SK-N-MC (cell line): ENCODE measurements at regions not wholly inside any gene's neighbourhood (a gene's known extent, or its start where the extent isn't known, plus 50 kb on each side); places are given as distances from the start of the nearest gene placed in this dataset.

Experiments used
- DNase-seq: peaks from one replicate; pipeline ENCODE4 v3.0.0-alpha.2; 2011; ENCODE audit warnings: low read depth, low spot score
- H3K27ac ChIP-seq: fragments of 200-600 bp; sonication (generic); 2 replicates; pipeline ENCODE4 v1.5.1; 2016; ENCODE audit warnings: mixed run types
- H3K36me3 ChIP-seq: fragments of 200-600 bp; sonication (generic); 2 replicates; pipeline ENCODE4 v1.6.1; 2017; ENCODE audit warnings: antibody characterized with exemption, low read length, mixed read lengths; ENCODE audit not compliant: insufficient read depth
- H3K4me3 ChIP-seq: fragments of 200-600 bp; sonication (generic); 2 replicates; pipeline ENCODE4 v1.5.1; 2016
- H3K9ac ChIP-seq: fragments of 200-600 bp; sonication (generic); 2 replicates; pipeline ENCODE4 v1.8.0; 2017; ENCODE audit warnings: mixed run types, mixed read lengths; ENCODE audit not compliant: insufficient read length
- H3K9me3 ChIP-seq: fragments of 200-600 bp; sonication (generic); 2 replicates; pipeline ENCODE4 v1.6.1; 2017; ENCODE audit warnings: low read depth, mild to moderate bottlenecking, antibody characterized with exemption, low read length, moderate library complexity, mixed read lengths
- EZH2 ChIP-seq: fragments of 200-600 bp; sonication (generic); IDR thresholded peaks from one replicate; pipeline ENCODE4 v1.6.1; 2017; ENCODE audit warnings: antibody characterized with exemption
- FOXP2 ChIP-seq: optimal IDR thresholded peaks from 2 replicates; pipeline ENCODE3; 2011; ENCODE audit warnings: mild to moderate bottlenecking, moderate library complexity; ENCODE audit not compliant: insufficient read depth; ENCODE audit errors: extremely low read length, control extremely low read depth
- POLR2AphosphoS5 ChIP-seq: IDR thresholded peaks from 2 replicates; pipeline ENCODE4 v1.6.1; 2012; ENCODE audit warnings: mild to moderate bottlenecking, low read depth, low read length, borderline replicate concordance

DNA sequence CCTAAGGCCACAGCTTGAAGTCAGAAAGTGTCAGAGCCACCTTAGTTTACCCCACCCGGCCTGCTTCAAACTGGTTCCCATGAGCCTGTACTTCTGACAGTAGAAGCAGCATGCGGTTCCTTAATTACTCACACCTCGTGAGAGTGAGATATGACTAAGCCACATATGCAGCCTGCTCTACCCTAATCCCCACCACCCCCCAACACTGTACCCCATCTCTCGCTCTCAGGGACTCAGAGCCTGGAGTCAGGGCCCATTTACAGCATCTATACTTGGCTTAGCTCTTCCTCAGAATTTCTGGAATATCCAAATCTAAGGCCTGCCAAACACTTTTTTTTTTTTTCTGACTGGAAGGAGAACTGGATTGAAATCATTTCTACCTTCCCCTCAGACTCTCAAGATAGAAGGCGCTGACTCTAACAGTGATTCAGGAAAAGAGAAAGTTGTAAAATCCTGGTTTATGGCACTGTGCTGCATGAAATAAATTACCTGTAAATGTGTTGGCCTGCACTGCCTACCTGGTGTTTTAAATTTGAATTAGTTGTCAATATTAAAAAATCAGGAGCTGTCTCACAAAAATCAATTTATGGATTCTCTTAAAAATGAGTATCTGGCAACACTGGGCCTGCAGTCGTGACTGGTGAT lies 360.0 kb downstream of the RND3 start:
- no peaks in the 10 kb centered on the region for H3K9me3 ChIP-seq
- no peak overlapping the region for H3K4me3 ChIP-seq
- H3K27ac ChIP-seq: no peak overlapping the region
- TF ChIP-seq POLR2AphosphoS5 (no peak), FOXP2 (no peak), EZH2 (no peak)
- no peak for DNase-seq
- H3K36me3 ChIP-seq: no peaks in the 10 kb centered on the region
- no peak overlapping the region for H3K9ac ChIP-seq

DNA sequence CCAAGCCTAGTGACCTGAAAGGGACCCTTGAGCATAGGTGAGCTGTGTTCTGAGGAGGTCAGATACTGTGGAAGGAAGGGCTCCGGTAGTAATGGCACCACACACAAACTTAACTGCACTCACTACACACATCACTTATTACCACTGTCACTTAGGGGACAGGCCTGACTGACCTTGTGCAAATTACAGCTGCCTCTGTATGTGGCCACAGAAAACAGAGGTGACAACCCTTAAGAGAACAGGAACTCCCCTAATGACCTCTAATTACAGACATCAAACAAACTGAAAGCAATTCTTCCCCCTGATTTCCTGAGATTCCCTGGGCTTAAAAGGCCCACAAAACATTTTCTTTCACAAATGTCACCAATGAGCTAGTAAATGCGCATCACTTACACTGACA lies 360.6 kb downstream of the RND3 start:
- TF ChIP-seq POLR2AphosphoS5: no peak
- TF ChIP-seq EZH2: no peak
- no peak for TF ChIP-seq FOXP2
- Histone ChIP-seq H3K9me3 (no peaks in the 10 kb centered on the region), H3K36me3 (no peaks in the 10 kb centered on the region), H3K9ac (no peak overlapping the region), H3K27ac (no peak overlapping the region), H3K4me3 (no peak overlapping the region)
- no peak for DNase-seq

GRCh38 chr2:150126143-150126740 lies 361.2 kb downstream of the RND3 start:
- no peak overlapping the region for H3K4me3 ChIP-seq
- H3K27ac ChIP-seq: no peak overlapping the region
- H3K9ac ChIP-seq: no peak overlapping the region
- TF ChIP-seq FOXP2 (no peak), EZH2 (no peak), POLR2AphosphoS5 (no peak)
- no peaks in the 10 kb centered on the region for H3K36me3 ChIP-seq
- DNase-seq: no peak
- H3K9me3 ChIP-seq: no peaks in the 10 kb centered on the region

DNA sequence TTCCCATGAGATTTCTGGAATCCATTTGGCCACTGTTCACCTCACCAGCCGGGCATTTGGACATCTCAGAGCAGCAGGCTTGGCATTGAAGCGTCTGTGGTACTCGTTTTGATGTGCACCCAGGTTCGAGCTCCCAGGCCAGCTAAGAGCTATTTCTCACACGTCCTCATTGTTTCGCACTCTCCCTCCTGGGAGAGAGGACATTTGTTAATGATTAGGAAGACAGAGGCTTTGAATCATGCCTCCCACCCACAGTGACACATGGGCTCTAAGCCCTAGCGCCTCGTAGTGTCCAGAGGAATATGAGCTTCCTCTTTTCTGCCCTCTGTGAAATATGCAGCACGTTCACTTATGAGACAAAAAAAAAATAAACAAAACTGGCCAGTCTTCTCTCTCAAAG lies 361.8 kb downstream of the RND3 start:
- Histone ChIP-seq H3K9ac (no peak overlapping the region), H3K27ac (no peak overlapping the region), H3K36me3 (no peaks in the 10 kb centered on the region), H3K4me3 (no peak overlapping the region), H3K9me3 (no peaks in the 10 kb centered on the region)
- no peak for DNase-seq
- TF ChIP-seq POLR2AphosphoS5 (no peak), FOXP2 (no peak), EZH2 (no peak)

GRCh38 chr2:150125188-150125587 lies 362.3 kb downstream of the RND3 start:
- no peak for DNase-seq
- Histone ChIP-seq H3K9ac (no peak overlapping the region), H3K27ac (no peak overlapping the region), H3K4me3 (no peak overlapping the region), H3K9me3 (no peaks in the 10 kb centered on the region), H3K36me3 (no peaks in the 10 kb centered on the region)
- TF ChIP-seq POLR2AphosphoS5: no peak
- TF ChIP-seq EZH2: no peak
- no peak for TF ChIP-seq FOXP2

DNA sequence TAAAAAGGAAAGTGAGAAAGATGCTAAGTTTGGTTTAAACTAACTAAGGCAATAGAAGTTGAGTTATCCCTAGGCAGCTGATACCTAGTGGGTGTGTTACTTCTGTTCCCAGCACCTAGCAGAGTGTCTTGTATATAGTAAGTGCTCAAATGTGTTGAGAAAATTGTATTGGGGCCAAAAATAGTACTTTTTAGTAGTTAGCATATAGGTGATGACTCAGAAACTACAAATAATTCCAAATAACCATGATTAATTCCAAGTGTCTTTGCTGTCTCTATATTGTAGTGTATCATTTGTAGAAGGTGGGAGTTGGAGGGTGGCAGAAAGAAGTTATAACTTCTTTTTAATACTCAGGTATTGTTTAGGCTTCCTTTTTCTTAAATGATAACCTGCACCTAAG lies 362.7 kb downstream of the RND3 start:
- Histone ChIP-seq H3K9me3 (no peaks in the 10 kb centered on the region), H3K36me3 (no peaks in the 10 kb centered on the region), H3K9ac (no peak overlapping the region), H3K4me3 (no peak overlapping the region), H3K27ac (no peak overlapping the region)
- TF ChIP-seq POLR2AphosphoS5 (no peak), FOXP2 (no peak), EZH2 (no peak)
- DNase-seq: no peak

- no peak for TF ChIP-seq POLR2AphosphoS5
- no peak for TF ChIP-seq FOXP2
- TF ChIP-seq EZH2: no peak
- H3K4me3 ChIP-seq: no peak overlapping the region
- H3K9me3 ChIP-seq: no peaks in the 10 kb centered on the region
- no peak overlapping the region for H3K27ac ChIP-seq
- DNase-seq: no peak
- no peaks in the 10 kb centered on the region for H3K36me3 ChIP-seq
- no peak overlapping the region for H3K9ac ChIP-seq
Observed at GRCh38 chr2:150122871-150123613, 364.4 kb downstream of the RND3 start.

DNA sequence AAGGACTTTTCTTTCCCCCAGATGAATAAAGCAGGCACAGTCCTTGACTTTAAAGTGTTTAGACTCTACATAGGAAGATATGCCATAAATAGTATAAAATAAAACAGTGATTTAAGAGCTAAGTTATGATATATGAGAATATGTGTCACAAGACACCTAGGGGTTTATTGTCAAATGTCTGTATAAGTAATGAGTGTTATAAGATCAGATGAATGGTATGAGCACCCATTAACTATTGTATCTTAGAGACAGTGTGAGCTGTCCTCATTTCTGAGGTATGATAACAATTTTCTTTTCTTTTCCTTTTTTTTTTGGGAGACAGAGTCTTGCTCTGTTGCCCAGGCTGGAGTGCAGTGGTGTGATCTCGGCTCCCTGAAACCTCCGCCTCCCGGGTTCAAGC lies 365.3 kb downstream of the RND3 start:
- H3K9ac ChIP-seq: no peak overlapping the region
- no peak overlapping the region for H3K4me3 ChIP-seq
- H3K9me3 ChIP-seq: no peaks in the 10 kb centered on the region
- H3K36me3 ChIP-seq: no peaks in the 10 kb centered on the region
- H3K27ac ChIP-seq: no peak overlapping the region
- no peak for DNase-seq
- TF ChIP-seq POLR2AphosphoS5: no peak
- TF ChIP-seq EZH2: no peak
- TF ChIP-seq FOXP2: no peak
